ENCODE measurements at regions not wholly inside any gene's neighbourhood (a gene's known extent, or its start where the extent isn't known, plus 50 kb on each side); places are given as distances from the start of the nearest gene placed in this dataset.
"Not testable (repeated sequence)": the region's sequence is repeated elsewhere in the genome, so short reads cannot be mapped to it uniquely, and the experiment has no call there.

DNA sequence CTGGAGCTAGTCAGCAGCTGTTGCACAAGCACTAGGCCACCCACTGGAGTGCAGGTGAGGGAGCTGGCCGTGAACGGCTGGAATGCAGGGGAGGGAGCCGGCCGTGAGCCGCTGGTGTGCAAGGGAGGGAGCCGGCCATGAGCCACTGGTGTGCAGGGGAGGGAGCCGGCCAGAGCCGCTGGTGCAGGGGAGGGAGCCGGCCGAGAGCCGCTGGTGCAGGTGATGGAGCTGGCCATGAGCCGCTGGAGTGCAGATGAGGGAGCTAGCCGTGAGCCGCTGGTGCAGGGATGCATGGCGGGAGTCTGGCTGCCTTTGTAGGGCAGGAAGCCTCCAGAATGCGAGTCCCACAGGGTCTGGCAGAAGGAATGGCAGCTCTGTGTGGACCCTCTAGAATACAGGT lies 1470.0 kb upstream of the DEFB115 start:
- TF ChIP-seq, protein P1, sequence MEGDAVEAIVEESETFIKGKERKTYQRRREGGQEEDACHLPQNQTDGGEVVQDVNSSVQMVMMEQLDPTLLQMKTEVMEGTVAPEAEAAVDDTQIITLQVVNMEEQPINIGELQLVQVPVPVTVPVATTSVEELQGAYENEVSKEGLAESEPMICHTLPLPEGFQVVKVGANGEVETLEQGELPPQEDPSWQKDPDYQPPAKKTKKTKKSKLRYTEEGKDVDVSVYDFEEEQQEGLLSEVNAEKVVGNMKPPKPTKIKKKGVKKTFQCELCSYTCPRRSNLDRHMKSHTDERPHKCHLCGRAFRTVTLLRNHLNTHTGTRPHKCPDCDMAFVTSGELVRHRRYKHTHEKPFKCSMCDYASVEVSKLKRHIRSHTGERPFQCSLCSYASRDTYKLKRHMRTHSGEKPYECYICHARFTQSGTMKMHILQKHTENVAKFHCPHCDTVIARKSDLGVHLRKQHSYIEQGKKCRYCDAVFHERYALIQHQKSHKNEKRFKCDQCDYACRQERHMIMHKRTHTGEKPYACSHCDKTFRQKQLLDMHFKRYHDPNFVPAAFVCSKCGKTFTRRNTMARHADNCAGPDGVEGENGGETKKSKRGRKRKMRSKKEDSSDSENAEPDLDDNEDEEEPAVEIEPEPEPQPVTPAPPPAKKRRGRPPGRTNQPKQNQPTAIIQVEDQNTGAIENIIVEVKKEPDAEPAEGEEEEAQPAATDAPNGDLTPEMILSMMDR (IDR thresholded peaks at IDR 0.05; ENCODE audit: insufficient read depth, low read length, poor library complexity, severe bottlenecking), result not testable (repeated sequence)
- TF ChIP-seq EZH2phosphoT487 (conservative IDR thresholded peaks at IDR 0.05; ENCODE audit: low read length), result not testable (repeated sequence)

Measured in SU-DHL-6 (cell line).